HEK293T (cell line): ENCODE measurements at regions not wholly inside any gene's neighbourhood (a gene's known extent, or its start where the extent isn't known, plus 50 kb on each side); places are given as distances from the start of the nearest gene placed in this dataset.

ENCODE experiments used
- ELF4 ChIP-seq: fragments of 450-650 bp; IDR thresholded peaks from 2 replicates; pipeline ENCODE4 v1.6.1; 2017; ENCODE audit warnings: antibody characterized with exemption
- SP1 ChIP-seq: fragments of 450-650 bp; IDR thresholded peaks from 2 replicates; pipeline ENCODE4 v1.6.1; 2017
- SUZ12 ChIP-seq: fragments of 450-650 bp; IDR thresholded peaks from 2 replicates; pipeline ENCODE4 v1.6.1; 2016; ENCODE audit warnings: mild to moderate bottlenecking
- TARDBP ChIP-seq: fragments of 450-650 bp; IDR thresholded peaks from 2 replicates; pipeline ENCODE4 v1.6.1; 2016

GRCh38 chr4:127505203-127505602, 127.6 kb upstream of the INTU start:
- TF ChIP-seq TARDBP (no peak), ELF4 (no peak), SUZ12 (no peak), SP1 (no peak)
